Pancreas (tissue), 10 donors: ENCODE measurements at regions not wholly inside any gene's neighbourhood (a gene's known extent, or its start where the extent isn't known, plus 50 kb on each side); places are given as distances from the start of the nearest gene placed in this dataset.

Source experiments
- ATAC-seq, 4 donors: fragments of 200-7000 bp; cut with Tn5 transposase; one replicate each; pipeline versions ENCODE4 v1.8.0 to v1.9.1; 2020; ENCODE audit warnings: mild to moderate bottlenecking in 4 of 4, moderate library complexity in 4 of 4
- DNase-seq, 6 donors: peaks; one replicate each; pipeline ENCODE4 v3.0.0-alpha.2; 2020
- FAIRE-seq: peaks from 2 replicates; lab custom pipeline; 2012; peaks lifted over from hg19 to GRCh38; lab: Jason Lieb, UNC
- H3K27ac ChIP-seq, 4 donors: fragments of 200-600 bp; sonication (generic); 1 replicate in 3 of 4; 2 replicates in 1 of 4; pipeline versions ENCODE4 v1.5.0 to v1.8.0; 2020
- H3K27me3 ChIP-seq, 4 donors: fragments of 200-600 bp; one replicate each; pipeline ENCODE4 v1.8.0; 2021
- H3K36me3 ChIP-seq, 3 donors: fragments of 200-600 bp; sonication (generic) in 1 of 3; one replicate each; pipeline versions ENCODE4 v1.5.0 to v1.8.0; 2020 to 2021
- H3K4me1 ChIP-seq, 3 donors: fragments of 200-600 bp; one replicate each; pipeline ENCODE4 v1.8.0; 2021
- H3K4me3 ChIP-seq, 4 donors: fragments of 200-600 bp; sonication (generic) in 2 of 4; one replicate each; pipeline versions ENCODE4 v1.5.0 to v1.8.0; 2020 to 2021
- H3K9me3 ChIP-seq, 4 donors: fragments of 200-600 bp; one replicate each; pipeline ENCODE4 v1.8.0; 2021
- WGBS, 2 donors: extraction: QIAGEN DNeasy Blood & Tissue Kit; methylation state at CpG; one replicate each; pipeline ENCODE4 v1.1.7; 2013; 5-methylcytosine and 5-hydroxymethylcytosine counted together
- intact Hi-C, 3 donors: fragments of 100-400 bp; cut with DNase I; formaldehyde crosslinking; loops; one replicate each; pipeline versions ENCODE4 v1.11.1 to v1.14.2; 2022
- TF ChIP-seq, protein P1 (sequence below), 4 donors: fragments of 200-600 bp; sonication (generic) in 3 of 4; IDR thresholded peaks; one replicate each; pipeline versions ENCODE4 v1.5.0 to v1.8.0; 2021; ENCODE audit warnings: antibody characterized with exemption in 4 of 4
- donor health status: healthy with polysubstance abuse.
- donor health status: DM: no; HTN: no; CAD: no; lungs with moderate emphysema.
- donor health status: DM: no; HTN: no; CAD: no.
- donor health status: control.
- donor health status: control.
- donor health status: Bipolar disorder and iron deficiency.
- donor health status: DM: yes; HTN: yes; CAD: no.
- donor health status: DM: no; HTN: no; CAD: no.
- donor health status: DM: no; HTN: no; CAD: no.
- donor health status: DM: yes; HTN: yes; CAD: no.

DNA sequence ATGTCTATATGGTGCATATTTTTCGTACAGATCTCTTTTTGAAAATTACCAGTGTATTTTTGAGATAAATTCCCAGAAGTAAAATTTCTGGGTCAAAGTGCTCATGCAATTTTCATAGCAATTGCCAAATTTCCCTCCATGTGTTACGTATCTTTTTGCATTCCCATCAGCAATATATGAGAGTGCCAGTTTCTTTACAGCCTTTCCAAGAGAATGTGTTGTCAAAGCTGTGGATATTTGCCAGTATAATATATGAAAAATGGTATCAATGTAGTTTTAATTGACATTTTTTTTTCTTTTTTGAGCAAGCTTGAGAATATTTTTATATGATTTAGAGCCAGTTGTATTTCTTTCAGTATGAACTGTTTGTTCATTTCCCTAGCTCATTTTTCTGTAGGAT is 399.0 kb upstream of the KLF12 start:
- intact Hi-C loops: no loop called here
- ATAC-seq: no peak
- H3K4me1 ChIP-seq: no peaks in the 10 kb centered on the region
- no peak for DNase-seq
- H3K27me3 ChIP-seq: no peaks in the 10 kb centered on the region
- no peak for FAIRE-seq
- no peak overlapping the region for H3K27ac ChIP-seq
- WGBS, 2 donors: 57 to 63% methylated on average over 2 of the region's 2 CpGs
- TF ChIP-seq, protein P1, sequence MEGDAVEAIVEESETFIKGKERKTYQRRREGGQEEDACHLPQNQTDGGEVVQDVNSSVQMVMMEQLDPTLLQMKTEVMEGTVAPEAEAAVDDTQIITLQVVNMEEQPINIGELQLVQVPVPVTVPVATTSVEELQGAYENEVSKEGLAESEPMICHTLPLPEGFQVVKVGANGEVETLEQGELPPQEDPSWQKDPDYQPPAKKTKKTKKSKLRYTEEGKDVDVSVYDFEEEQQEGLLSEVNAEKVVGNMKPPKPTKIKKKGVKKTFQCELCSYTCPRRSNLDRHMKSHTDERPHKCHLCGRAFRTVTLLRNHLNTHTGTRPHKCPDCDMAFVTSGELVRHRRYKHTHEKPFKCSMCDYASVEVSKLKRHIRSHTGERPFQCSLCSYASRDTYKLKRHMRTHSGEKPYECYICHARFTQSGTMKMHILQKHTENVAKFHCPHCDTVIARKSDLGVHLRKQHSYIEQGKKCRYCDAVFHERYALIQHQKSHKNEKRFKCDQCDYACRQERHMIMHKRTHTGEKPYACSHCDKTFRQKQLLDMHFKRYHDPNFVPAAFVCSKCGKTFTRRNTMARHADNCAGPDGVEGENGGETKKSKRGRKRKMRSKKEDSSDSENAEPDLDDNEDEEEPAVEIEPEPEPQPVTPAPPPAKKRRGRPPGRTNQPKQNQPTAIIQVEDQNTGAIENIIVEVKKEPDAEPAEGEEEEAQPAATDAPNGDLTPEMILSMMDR (IDR thresholded peaks at IDR 0.05): no peak
- H3K9me3 ChIP-seq: no peaks in the 10 kb centered on the region
- H3K4me3 ChIP-seq: no peak overlapping the region
- no peaks in the 10 kb centered on the region for H3K36me3 ChIP-seq

- TF ChIP-seq, protein P1 (IDR thresholded peaks at IDR 0.05): no peak
- intact Hi-C loops: no loop called here
- WGBS, 2 donors: 27 to 33% methylated on average over 1 of the region's 1 CpG
- Histone ChIP-seq H3K27ac (no peak overlapping the region), H3K4me3 (no peak overlapping the region), H3K27me3 (no peaks in the 10 kb centered on the region), H3K36me3 (no peaks in the 10 kb centered on the region), H3K4me1 (no peaks in the 10 kb centered on the region), H3K9me3 (no peaks in the 10 kb centered on the region)
- FAIRE-seq: no peak
- no peak for ATAC-seq
- DNase-seq: no peak
Measured at GRCh38 chr13:74530011-74530410, 395.8 kb upstream of the KLF12 start.

GRCh38 chr13:74528734-74529513 is 394.7 kb upstream of the KLF12 start:
- intact Hi-C loops: no loop called here
- DNase-seq (no peak), FAIRE-seq (no peak), ATAC-seq (no peak)
- Histone ChIP-seq H3K27me3 (no peaks in the 10 kb centered on the region), H3K36me3 (no peaks in the 10 kb centered on the region), H3K4me3 (no peak overlapping the region), H3K9me3 (no peaks in the 10 kb centered on the region), H3K4me1 (no peaks in the 10 kb centered on the region), H3K27ac (no peak overlapping the region)
- TF ChIP-seq, protein P1 (IDR thresholded peaks at IDR 0.05): no peak
- 63 to 67% methylated on average over 4 of the region's 4 CpGs for WGBS, 2 donors

DNA sequence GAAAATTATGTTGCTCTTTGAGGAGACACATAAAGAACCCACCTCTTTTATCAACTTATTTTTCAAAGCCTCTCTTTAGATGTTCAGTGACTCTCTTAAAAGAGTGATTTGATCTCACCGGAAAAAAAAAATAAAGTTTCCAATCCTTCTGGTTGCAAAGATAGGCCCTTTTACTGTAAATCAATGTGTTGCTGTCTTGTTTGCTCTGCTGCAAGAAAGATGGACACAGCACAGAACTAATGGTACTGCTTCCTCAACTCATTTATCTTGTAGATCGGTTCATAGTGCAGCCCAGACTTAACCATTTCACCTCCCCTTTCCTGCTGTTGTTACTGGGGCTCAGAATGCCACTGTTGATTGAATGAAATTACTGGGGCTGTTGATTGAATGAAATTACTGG is 388.9 kb upstream of the KLF12 start:
- ATAC-seq: no peak
- intact Hi-C loops: no loop called here
- no peaks in the 10 kb centered on the region for H3K4me1 ChIP-seq
- no peaks in the 10 kb centered on the region for H3K36me3 ChIP-seq
- FAIRE-seq: no peak
- no peaks in the 10 kb centered on the region for H3K9me3 ChIP-seq
- no peak overlapping the region for H3K4me3 ChIP-seq
- no peak overlapping the region for H3K27ac ChIP-seq
- DNase-seq: no peak
- H3K27me3 ChIP-seq: no peaks in the 10 kb centered on the region
- TF ChIP-seq, protein P1 (IDR thresholded peaks at IDR 0.05): no peak
- 7 to 11% methylated on average over 2 of the region's 2 CpGs for WGBS, 2 donors

DNA sequence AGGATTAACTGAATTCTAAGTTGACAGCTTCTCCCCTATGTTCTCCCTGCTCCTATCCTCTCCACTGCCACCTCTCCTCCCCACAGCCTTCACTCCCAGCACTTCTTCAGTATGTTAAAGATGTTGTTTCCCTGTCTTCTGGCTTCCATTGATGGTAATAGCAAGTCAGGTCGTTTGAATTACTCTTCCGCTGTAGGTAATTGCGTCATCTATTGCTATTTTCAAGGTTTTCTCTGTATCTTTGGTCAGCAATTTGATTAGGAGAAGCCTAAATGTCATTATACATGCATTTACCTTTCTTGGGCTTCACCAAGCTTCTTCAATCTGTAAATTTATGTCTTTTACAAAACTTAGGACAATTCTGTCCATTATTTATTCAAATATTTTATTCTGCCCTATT is 377.3 kb upstream of the KLF12 start:
- TF ChIP-seq, protein P1 (IDR thresholded peaks at IDR 0.05): no peak
- Histone ChIP-seq H3K9me3 (no peaks in the 10 kb centered on the region), H3K27ac (no peak overlapping the region), H3K4me1 (no peaks in the 10 kb centered on the region), H3K36me3 (no peaks in the 10 kb centered on the region), H3K4me3 (no peak overlapping the region), H3K27me3 (no peaks in the 10 kb centered on the region)
- intact Hi-C loops: no loop called here
- ATAC-seq (no peak), DNase-seq (no peak), FAIRE-seq (no peak)
- 57 to 59% methylated on average over 3 of the region's 3 CpGs for WGBS, 2 donors
